GM12873 (cell line): ENCODE measurements at regions not wholly inside any gene's neighbourhood (a gene's known extent, or its start where the extent isn't known, plus 50 kb on each side); places are given as distances from the start of the nearest gene placed in this dataset.

Source experiments
- TF ChIP-seq, protein P1 (sequence below): IDR thresholded peaks from 2 replicates; pipeline ENCODE4 v1.5.1; 2012; ENCODE audit warnings: low read depth, mild to moderate bottlenecking, moderate library complexity, low read length, control low read depth; ENCODE audit not compliant: insufficient read depth; ENCODE audit errors: missing control alignments

DNA sequence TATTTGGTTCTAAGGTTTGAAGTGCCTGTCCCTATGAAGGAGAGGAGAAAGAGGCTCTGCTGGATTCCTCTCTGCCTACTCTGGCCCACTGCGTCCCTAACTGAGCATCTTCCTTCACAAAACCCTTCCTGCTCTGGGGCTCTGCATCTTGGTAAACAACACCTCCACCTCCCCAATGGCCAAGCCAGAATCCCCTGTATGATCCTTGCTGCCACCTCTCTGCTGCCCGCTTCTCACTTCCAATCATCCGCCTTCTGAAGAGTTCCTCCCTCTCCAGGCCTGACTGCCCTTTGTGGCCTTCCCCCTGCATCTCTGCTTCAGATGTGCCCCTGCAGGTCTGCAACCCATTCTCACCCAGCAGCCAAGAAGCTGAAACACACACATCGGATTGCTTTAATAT is 110.6 kb upstream of the RPH3A start:
- TF ChIP-seq, protein P1, sequence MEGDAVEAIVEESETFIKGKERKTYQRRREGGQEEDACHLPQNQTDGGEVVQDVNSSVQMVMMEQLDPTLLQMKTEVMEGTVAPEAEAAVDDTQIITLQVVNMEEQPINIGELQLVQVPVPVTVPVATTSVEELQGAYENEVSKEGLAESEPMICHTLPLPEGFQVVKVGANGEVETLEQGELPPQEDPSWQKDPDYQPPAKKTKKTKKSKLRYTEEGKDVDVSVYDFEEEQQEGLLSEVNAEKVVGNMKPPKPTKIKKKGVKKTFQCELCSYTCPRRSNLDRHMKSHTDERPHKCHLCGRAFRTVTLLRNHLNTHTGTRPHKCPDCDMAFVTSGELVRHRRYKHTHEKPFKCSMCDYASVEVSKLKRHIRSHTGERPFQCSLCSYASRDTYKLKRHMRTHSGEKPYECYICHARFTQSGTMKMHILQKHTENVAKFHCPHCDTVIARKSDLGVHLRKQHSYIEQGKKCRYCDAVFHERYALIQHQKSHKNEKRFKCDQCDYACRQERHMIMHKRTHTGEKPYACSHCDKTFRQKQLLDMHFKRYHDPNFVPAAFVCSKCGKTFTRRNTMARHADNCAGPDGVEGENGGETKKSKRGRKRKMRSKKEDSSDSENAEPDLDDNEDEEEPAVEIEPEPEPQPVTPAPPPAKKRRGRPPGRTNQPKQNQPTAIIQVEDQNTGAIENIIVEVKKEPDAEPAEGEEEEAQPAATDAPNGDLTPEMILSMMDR: no peak

DNA sequence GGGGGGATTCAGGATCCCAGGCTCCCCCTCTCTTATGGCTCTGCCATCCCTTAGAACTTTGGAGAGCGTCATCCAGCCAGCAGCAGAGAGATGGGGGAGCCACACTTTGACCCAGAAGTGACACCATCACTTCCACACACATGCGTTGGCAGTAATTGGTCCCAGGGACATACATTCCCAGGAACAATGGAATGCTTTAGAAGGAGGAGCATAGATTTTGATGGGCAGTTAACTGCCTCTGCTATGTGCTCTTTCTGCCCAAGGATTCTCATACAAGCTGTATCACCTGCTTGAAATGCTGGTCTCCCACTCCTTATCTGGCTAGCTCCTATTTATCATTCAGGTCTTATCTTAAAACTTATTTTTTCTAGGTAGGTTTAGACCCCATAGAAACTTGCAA is 109.0 kb upstream of the RPH3A start:
- TF ChIP-seq, protein P1: no peak

DNA sequence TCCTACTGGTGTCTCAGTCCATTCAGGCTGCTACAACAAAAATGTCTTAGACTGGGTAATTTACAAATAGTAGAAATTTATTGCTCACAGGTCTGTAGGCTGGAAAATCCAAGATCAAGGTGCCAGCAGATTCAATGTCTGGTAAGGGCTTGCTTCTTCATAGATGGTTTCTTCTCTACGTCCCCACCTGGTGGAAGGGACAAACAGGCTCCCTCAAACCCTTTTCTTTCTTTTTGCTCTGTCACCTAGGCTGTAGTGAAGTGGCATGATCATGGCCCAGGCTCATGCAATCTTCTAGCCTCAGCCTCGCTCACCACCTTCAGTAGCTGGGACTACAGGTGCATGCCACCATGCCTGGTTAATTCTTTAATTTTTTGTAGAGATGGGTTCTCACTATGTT is 106.8 kb upstream of the RPH3A start:
- TF ChIP-seq, protein P1: peak; percentile 21

DNA sequence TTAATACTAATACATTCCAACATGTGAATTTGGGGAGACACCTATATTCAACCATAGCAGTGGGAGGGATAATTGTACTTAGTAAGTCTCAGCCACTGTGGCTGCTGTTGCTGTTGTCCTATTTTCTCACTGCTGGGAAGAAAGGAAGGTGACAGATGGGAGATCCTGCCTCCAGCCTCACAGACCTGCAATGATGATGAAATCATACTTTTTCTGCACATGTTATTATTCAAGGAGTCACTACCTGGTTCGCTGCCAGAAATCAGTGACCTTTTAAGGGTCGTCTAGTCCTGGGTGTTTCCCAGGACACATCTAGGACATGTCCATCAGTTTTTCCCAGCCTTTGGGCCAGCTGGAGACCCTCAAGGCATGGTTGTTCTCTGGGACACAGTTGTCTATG is 106.2 kb upstream of the RPH3A start:
- TF ChIP-seq, protein P1: no peak

DNA sequence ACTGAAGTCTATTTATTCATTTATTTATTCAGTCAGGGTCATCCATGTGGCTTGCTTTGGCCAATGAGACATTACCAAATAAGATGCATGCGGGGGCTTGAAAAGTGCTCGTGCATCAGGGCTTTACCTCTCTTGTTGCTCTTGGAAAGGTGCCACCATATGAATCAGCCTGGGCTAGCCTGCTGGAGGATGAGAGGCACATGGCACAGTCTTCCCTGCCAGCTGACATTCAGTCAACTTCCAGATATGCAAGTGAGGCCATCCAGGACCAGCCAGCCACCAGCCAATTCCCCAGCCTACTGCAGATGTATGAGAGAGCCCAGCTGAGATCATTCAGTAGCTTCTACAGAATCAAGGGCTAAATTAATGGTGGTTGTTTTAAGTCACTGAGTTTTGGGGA is 105.2 kb upstream of the RPH3A start:
- TF ChIP-seq, protein P1: no peak

DNA sequence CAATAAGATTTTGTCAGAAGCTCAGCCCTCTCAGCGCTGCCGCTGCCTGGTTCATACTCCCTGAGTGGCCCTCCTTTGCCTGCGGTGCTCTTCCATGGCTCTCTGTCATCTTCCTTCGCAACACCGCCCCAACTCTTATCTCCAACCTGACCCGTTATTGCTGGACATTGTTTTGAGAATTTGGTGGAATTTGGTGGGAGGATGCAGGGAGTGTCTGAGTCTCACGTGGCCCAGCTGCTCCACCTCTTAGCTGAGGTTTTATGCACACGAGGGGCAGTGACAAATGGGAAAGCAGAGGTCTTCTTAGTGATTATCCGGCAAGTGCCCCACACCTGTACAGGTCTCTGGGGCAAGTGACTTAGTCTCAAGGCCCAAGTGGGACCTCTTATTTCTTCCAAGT is 97.5 kb upstream of the RPH3A start:
- TF ChIP-seq, protein P1: no peak

DNA sequence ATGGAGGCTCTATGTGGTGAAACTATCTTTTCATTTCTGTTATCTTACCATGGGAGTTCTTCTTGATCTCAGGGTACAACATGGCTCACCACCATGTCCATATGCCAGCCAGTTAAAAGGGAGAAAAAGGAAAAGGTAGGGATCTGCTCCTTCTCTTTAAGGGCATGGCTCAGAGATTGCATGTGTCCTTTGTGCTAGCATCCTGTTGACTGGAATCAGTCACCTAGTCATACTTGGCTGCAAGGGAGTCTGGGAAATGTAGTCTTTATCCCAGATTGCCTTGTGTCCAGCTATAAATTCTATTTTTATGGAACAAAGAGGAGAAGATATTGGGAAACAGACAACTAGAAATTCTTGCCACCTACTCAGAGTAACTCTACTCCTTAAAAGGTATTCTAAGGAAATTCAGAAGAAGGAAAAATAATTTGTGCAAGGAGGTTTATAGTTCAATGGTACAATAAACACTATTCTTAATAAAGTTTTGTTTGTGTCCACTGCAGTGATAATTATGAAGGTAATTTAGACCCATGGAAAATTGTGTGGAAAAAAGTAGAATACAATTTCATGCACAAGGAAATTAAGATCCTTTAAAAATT is 86.4 kb upstream of the RPH3A start:
- TF ChIP-seq, protein P1: no peak
